ENCODE measurements at regions not wholly inside any gene's neighbourhood (a gene's known extent, or its start where the extent isn't known, plus 50 kb on each side); places are given as distances from the start of the nearest gene placed in this dataset.

GRCh38 chr11:119993722-119994121 lies 144.2 kb downstream of the TRIM29 start:
- Histone ChIP-seq H2AFZ (no peak overlapping the region), H3K79me2 (no peaks in the 10 kb centered on the region), H3K4me1 (ENCODE audit: insufficient read depth) (no peaks in the 10 kb centered on the region), H3K9me2 (replicated peaks; ENCODE audit: insufficient read depth) (no peaks in the 10 kb centered on the region), H3K9me3 (ENCODE audit: low read depth) (no peaks in the 10 kb centered on the region), H3K27ac (no peak overlapping the region), H3K27me3 (no peaks in the 10 kb centered on the region), H4K20me1 (ENCODE audit: insufficient read depth, poor library complexity, severe bottlenecking) (no peaks in the 10 kb centered on the region), H3K4me2 (no peak overlapping the region), H3K36me3 (replicated peaks; ENCODE audit: insufficient read depth, low read depth) (no peaks in the 10 kb centered on the region), H3K4me3 (no peak overlapping the region)
- no peak for DNase-seq (ENCODE audit: low spot score)
- WGBS (ENCODE audit: low lambda C conversion rate, missing lambda C conversion rate), result 76% methylated on average over 4 of the region's 4 CpGs
- TF ChIP-seq CTCF (IDR thresholded peaks at IDR 0.05; ENCODE audit: poor library complexity) (peak; percentile 3), EZH2phosphoT487 (IDR thresholded peaks at IDR 0.05; ENCODE audit: low read depth, severe bottlenecking, unreplicated experiment) (no peak)

DNA sequence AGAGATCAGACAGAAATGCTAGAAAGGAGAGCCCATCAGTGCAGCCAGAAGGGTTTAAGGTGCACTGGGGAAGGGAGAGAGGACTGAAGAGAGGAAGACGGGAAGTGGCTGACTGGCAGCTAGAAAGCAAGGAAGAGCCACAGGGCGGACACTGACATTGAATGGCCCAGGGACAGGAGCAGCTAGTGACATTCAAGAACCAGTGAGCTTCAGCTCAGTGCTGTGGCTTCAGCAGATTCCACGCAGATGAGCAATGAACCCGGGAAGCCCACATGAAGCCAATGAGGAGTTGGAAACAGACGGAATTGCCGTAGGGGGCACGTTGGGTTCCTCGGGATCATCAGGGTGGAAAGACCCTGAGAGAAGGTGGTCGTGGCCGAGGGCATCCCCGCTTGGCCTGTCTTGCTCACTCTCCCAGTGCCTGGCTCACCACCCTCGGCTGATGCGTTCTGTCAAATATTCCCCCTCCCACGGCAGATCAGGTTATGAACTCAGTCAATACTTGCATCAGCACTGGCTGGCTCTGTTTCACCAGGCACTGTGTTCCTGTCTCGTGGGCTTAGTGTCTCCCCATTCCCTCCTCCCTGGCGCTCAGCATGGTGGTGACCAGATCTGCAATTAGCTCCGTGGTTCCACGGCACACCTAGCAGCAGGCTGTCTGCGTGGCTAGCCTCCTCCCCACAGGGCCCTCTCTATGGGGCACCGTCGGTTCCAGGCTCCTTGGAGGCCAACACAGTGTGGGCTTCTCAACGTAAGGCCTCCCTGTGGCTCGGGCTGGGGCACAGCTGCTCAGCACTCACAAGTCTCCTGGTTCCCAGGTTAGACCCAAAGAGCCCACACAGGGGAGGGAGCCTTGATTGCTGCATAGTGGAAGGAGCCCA lies 145.5 kb downstream of the TRIM29 start:
- H2AFZ ChIP-seq, result no peak overlapping the region
- H3K4me3 ChIP-seq, result no peak overlapping the region
- H3K36me3 ChIP-seq (replicated peaks; ENCODE audit: insufficient read depth, low read depth), result no peaks in the 10 kb centered on the region
- H3K27ac ChIP-seq, result no peak overlapping the region
- H3K4me2 ChIP-seq, result no peak overlapping the region
- H3K9me3 ChIP-seq (ENCODE audit: low read depth), result no peaks in the 10 kb centered on the region
- no peaks in the 10 kb centered on the region for H3K9me2 ChIP-seq (replicated peaks; ENCODE audit: insufficient read depth)
- H3K27me3 ChIP-seq, result no peaks in the 10 kb centered on the region
- H4K20me1 ChIP-seq (ENCODE audit: insufficient read depth, poor library complexity, severe bottlenecking), result no peaks in the 10 kb centered on the region
- DNase-seq (ENCODE audit: low spot score), result no peak
- WGBS (ENCODE audit: low lambda C conversion rate, missing lambda C conversion rate), result 90% methylated on average over 23 of the region's 23 CpGs
- no peaks in the 10 kb centered on the region for H3K4me1 ChIP-seq (ENCODE audit: insufficient read depth)
- TF ChIP-seq EZH2 (IDR thresholded peaks at IDR 0.05; ENCODE audit: borderline replicate concordance) (no peak), EZH2phosphoT487 (IDR thresholded peaks at IDR 0.05; ENCODE audit: low read depth, severe bottlenecking, unreplicated experiment) (no peak), CTCF (IDR thresholded peaks at IDR 0.05; ENCODE audit: poor library complexity) (no peak)
- no peaks in the 10 kb centered on the region for H3K79me2 ChIP-seq

GRCh38 chr11:119991669-119992068 lies 146.2 kb downstream of the TRIM29 start:
- Histone ChIP-seq H3K9me2 (replicated peaks; ENCODE audit: insufficient read depth) (no peaks in the 10 kb centered on the region), H3K27ac (no peak overlapping the region), H3K27me3 (no peaks in the 10 kb centered on the region), H3K4me3 (no peak overlapping the region), H4K20me1 (ENCODE audit: insufficient read depth, poor library complexity, severe bottlenecking) (no peaks in the 10 kb centered on the region), H3K9me3 (ENCODE audit: low read depth) (no peaks in the 10 kb centered on the region), H3K36me3 (replicated peaks; ENCODE audit: insufficient read depth, low read depth) (no peaks in the 10 kb centered on the region), H2AFZ (no peak overlapping the region), H3K4me1 (ENCODE audit: insufficient read depth) (no peaks in the 10 kb centered on the region), H3K79me2 (no peaks in the 10 kb centered on the region), H3K4me2 (no peak overlapping the region)
- TF ChIP-seq EZH2 (IDR thresholded peaks at IDR 0.05; ENCODE audit: borderline replicate concordance) (no peak), EZH2phosphoT487 (IDR thresholded peaks at IDR 0.05; ENCODE audit: low read depth, severe bottlenecking, unreplicated experiment) (no peak), CTCF (IDR thresholded peaks at IDR 0.05; ENCODE audit: poor library complexity) (no peak)
- 82% methylated on average over 3 of the region's 3 CpGs for WGBS (ENCODE audit: low lambda C conversion rate, missing lambda C conversion rate)
- no peak for DNase-seq (ENCODE audit: low spot score)

Measured in hepatocyte (in vitro differentiated cells).